Epithelial cell of proximal tubule (primary cell): ENCODE measurements at regions not wholly inside any gene's neighbourhood (a gene's known extent, or its start where the extent isn't known, plus 50 kb on each side); places are given as distances from the start of the nearest gene placed in this dataset.

Experiments used
- DNase-seq: peaks from one replicate; pipeline ENCODE4 v3.0.0-alpha.2; 2011; ENCODE audit warnings: low read depth
- H3K4me3 ChIP-seq: 2 replicates; pipeline ENCODE4 v1.5.1; 2011; ENCODE audit warnings: low read depth, mild to moderate bottlenecking, low read length
- TF ChIP-seq, protein P1 (sequence below): conservative IDR thresholded peaks from 2 replicates; pipeline ENCODE4 v1.5.1; 2012; ENCODE audit warnings: low read depth, mild to moderate bottlenecking, low read length

DNA sequence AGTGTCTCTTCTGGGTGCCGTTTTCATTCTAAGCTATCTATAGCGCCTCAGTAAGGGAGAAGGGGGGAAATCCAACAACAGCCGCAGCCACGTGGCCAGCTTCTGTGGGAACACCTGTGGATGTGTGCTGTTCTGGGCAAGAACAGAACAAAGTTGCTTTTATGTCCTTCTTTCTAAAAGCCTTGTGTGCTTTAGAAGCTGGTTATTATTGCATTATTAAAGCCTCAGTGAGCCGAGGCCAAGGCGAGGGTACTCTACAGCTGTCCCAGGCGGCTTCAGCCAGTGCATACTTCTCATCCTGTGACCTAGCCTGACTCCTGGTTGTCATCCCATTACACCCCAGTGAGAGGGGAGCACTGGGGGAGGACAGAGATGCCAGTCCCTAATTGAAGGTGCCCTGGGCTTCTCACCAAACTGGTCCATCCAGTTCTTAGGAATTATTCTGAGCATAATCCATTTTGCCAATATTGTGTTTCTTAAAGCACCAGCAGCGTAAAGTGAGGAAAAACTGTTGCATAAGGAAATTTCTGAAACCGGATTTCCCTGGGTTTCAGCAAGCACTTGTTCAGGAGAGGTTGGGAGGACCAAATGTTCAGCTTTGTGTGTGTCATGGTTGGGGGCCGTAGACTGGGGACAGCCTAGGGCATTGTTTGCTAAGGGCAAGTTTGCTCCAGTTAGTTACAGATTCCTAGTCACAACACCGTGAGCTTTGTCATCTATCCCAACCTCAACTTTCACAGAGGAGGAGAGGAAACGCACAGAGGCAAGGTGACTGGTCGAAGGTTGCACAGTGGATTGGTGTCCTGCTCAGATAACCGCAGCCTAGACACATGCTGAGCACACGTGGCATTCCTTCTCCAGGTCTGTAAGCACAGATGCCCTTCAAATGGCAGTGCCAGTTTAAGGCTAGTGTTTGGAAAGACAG is 61.0 kb upstream of the ATP1A1 start:
- H3K4me3 ChIP-seq = no peak overlapping the region
- no peak for DNase-seq
- TF ChIP-seq, protein P1, sequence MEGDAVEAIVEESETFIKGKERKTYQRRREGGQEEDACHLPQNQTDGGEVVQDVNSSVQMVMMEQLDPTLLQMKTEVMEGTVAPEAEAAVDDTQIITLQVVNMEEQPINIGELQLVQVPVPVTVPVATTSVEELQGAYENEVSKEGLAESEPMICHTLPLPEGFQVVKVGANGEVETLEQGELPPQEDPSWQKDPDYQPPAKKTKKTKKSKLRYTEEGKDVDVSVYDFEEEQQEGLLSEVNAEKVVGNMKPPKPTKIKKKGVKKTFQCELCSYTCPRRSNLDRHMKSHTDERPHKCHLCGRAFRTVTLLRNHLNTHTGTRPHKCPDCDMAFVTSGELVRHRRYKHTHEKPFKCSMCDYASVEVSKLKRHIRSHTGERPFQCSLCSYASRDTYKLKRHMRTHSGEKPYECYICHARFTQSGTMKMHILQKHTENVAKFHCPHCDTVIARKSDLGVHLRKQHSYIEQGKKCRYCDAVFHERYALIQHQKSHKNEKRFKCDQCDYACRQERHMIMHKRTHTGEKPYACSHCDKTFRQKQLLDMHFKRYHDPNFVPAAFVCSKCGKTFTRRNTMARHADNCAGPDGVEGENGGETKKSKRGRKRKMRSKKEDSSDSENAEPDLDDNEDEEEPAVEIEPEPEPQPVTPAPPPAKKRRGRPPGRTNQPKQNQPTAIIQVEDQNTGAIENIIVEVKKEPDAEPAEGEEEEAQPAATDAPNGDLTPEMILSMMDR = no peak

DNA sequence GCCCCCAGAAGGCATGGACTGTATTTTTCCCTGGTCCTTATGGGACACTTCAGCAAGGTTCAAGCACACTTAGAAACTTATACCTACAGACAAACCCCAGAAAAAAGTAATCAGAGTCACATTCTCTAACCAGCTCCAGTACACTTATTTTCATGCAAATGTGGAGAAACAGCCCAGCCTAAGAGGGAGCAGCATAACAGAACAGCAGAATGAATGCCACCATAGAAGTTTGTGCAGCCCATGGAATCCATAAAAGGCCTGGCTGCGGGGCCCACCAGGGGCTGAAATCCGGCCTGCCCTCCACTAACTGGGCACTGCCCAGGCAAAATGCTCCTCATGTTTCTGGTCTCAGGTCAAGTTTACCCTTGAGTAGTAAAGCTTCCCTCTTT is 60.4 kb upstream of the ATP1A1 start:
- H3K4me3 ChIP-seq = no peak overlapping the region
- TF ChIP-seq, protein P1 = no peak
- DNase-seq = no peak

DNA sequence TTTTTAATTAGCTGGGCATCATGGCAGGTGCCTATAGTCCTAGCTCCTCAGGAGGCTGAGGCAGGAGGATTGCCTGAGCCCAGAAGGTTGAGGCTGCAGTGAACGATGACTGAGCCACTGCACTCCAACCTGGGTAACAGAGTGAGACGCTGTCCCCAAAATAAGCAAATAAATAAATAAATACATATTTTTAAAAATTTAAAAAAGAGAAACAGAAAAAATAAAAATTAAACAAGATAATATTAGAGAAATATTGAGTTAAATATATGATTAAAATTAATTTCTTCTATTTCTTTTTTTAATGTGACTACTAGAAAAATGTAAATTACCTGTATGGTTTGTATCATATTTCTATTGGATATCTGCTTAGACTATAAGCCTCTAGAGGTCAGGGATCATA is 59.3 kb upstream of the ATP1A1 start:
- H3K4me3 ChIP-seq = no peak overlapping the region
- TF ChIP-seq, protein P1 = no peak
- DNase-seq = no peak

DNA sequence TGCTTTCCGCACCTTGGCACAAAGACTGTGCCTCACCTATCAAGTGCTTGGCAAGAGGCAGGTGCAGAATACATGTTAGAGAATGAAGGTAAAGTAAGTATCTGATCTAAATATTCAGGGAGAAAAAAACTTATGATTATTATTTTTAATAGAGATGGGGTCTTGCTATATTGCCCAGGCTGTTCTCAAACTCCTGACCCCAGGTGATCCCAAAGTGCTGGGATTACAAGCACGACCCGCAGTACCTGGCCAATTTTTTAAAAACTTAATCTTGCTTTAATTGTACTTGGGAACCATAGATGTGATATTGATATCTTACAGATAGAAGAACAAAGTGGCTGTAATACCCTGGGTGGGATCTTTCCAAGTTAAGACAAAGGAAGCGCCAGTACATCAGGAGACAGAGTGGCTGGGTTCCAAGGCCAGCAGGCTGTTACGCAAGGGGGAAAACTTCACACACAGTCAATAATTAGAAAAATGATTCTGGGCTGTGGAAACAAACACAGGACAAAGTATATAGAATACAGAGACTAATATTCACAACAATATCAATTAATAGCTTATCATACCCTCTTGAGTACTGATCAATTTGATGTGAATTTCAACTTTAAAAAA is 58.6 kb upstream of the ATP1A1 start:
- DNase-seq = no peak
- H3K4me3 ChIP-seq = no peak overlapping the region
- TF ChIP-seq, protein P1 = no peak

DNA sequence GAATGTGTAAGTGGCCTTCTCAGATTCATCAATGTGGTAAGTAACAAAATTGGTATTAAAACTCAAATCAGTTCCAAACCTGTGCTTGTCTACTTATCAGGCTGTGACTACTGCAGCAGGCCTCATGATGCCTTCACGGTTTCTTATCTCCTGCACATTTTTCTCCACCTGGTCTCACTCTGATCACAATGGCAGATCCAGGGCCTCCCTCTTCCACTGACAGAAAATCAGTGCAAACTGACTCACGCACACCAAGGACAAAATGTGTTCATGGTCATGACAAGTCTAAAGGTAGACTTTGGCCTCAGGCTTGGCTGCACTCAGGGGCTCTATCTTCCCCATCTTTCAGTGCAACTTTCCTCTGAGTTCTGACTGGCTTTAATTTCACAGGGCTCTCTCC is 56.7 kb upstream of the ATP1A1 start:
- TF ChIP-seq, protein P1 = no peak
- H3K4me3 ChIP-seq = no peak overlapping the region
- DNase-seq = no peak

DNA sequence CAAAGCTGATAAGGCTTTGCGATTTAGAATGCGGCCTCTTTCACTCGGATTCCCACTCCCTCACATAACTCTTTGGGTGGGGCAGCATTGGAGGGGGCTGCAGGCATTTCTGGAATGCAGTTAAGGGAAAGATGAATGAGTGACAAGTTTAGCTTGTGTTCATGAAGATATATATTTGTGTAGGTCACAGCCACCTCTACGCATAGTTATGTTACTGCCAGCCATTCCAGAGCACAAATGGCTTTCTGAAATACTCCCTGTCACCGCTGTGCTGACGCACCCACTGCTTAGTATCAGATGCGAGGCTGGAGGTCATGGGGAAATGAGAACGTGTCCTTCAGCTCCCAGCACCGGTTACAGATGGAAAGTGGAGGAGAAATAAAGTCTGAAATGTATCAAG is 54.1 kb upstream of the ATP1A1 start:
- H3K4me3 ChIP-seq = no peak overlapping the region
- no peak for DNase-seq
- TF ChIP-seq, protein P1 = no peak

DNA sequence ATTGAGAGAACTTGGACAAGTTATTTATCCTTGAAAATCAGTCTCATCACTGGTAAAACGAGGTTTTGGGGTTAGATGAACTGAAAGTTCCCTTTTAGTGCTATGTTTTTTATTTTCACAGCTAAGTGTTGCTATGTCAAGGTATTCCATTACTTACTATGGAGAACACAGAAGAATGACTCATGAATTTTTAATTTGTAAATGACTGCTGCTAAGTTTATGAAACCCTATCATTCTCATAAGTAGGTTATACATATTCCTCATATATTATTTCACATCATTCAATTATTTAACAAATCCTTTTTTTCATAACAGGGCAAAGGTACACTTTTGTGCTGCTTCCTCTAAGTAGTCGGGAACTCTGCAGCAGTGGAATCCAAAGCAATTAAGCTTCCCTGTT is 52.2 kb upstream of the ATP1A1 start:
- no peak overlapping the region for H3K4me3 ChIP-seq
- TF ChIP-seq, protein P1 = no peak
- DNase-seq = no peak
